GM12891 (cell line): ENCODE measurements at regions not wholly inside any gene's neighbourhood (a gene's known extent, or its start where the extent isn't known, plus 50 kb on each side); places are given as distances from the start of the nearest gene placed in this dataset.

Experiments
- DNase-seq: peaks from one replicate; pipeline ENCODE4 v3.0.0; 2011; ENCODE audit warnings: low spot score; ENCODE audit not compliant: insufficient read length
- FAIRE-seq: peaks from 2 replicates; lab custom pipeline; 2011; peaks lifted over from hg19 to GRCh38; lab: Jason Lieb, UNC
- PAX5 ChIP-seq: IDR thresholded peaks from 2 replicates; pipeline ENCODE4 v1.6.1; 2011; ENCODE audit warnings: low read length, moderate library complexity, mild to moderate bottlenecking; ENCODE audit not compliant: insufficient read depth, severe bottlenecking
- POLR2A ChIP-seq: IDR thresholded peaks from 2 replicates; pipeline ENCODE4 v1.6.1; 2011; ENCODE audit warnings: low read depth, low read length, control low read depth
- POLR2AphosphoS5 ChIP-seq: IDR thresholded peaks from 2 replicates; pipeline ENCODE4 v1.6.1; 2011; ENCODE audit warnings: low read depth, low read length, control low read depth
- POU2F2 ChIP-seq: IDR thresholded peaks from 2 replicates; pipeline ENCODE4 v1.6.1; 2011; ENCODE audit warnings: low read depth, mild to moderate bottlenecking, control low read depth, low read length, moderate library complexity
- SPI1 ChIP-seq: IDR thresholded peaks from 2 replicates; pipeline ENCODE4 v1.6.1; 2011; ENCODE audit warnings: low read depth, low read length, control low read depth
- TAF1 ChIP-seq: IDR thresholded peaks from 2 replicates; pipeline ENCODE4 v1.6.1; 2011; ENCODE audit warnings: low read depth, low read length, control low read depth

DNA sequence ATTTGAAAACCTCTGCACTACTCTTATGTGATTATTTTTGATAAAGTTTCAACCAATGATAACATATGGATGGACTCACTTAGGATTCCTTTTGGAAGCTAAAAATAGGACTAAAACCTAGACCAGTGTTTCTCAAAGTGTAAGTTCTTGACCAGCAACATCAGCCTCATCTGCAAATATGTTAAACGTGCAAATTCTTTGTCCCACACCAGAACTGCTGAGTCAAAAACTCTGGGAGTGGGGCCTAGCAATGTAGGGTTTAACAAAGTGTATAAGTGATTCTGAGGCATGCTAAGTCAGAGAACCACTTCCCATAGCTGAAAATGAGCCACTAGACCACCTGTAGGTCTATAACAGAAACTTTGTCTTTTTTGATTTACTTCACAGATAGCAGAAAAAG is 1247.2 kb upstream of the PIK3C3 start:
- FAIRE-seq (no peak), DNase-seq (no peak)
- no peak for TF ChIP-seq POLR2A

DNA sequence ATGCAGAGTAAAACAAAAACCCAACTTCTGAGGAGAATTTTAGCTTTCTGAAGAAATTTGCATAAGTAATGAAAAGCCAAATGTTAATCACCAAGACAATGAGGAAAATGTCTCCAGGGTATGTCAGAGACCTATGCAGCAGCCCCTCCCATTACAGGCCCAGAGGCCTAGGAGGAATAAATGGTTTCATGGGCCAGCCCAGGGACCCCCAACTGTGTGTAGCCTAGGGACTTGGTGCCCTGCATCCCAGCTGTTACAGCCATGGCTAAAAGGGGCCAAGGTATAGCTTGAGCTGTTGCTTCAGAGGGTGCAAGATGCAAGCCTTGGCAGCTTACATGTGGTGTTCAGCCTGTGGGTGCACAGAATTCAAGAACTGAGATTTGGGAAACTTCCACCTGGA is 1256.9 kb upstream of the PIK3C3 start:
- no peak for FAIRE-seq
- no peak for DNase-seq
- TF ChIP-seq PAX5: no peak
- TF ChIP-seq POU2F2: no peak
- no peak for TF ChIP-seq SPI1
- no peak for TF ChIP-seq POLR2A
- TF ChIP-seq TAF1: no peak

DNA sequence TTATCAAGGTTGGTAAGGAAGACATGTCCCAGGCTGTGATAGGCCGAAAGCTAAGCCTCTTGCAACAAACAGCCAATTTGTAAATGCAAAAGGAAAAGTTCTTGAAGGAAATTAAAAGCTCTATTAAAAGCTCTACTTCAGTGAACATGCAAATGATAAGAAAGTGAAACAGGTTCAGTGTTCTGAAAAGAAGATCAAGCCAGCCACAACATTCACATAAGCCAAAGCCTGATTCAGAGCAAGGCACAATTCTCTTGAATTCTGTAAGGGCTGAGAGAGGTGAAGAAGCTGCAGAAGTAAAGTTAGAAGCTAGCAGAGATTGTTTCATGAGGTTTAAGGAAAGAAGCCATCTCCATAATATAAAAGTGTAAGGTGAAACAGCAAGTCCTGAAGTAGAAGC is 1259.5 kb upstream of the PIK3C3 start:
- TF ChIP-seq POU2F2 (no peak), POLR2AphosphoS5 (no peak), PAX5 (no peak), TAF1 (no peak), POLR2A (no peak), SPI1 (no peak)
- DNase-seq (no peak), FAIRE-seq (no peak)

DNA sequence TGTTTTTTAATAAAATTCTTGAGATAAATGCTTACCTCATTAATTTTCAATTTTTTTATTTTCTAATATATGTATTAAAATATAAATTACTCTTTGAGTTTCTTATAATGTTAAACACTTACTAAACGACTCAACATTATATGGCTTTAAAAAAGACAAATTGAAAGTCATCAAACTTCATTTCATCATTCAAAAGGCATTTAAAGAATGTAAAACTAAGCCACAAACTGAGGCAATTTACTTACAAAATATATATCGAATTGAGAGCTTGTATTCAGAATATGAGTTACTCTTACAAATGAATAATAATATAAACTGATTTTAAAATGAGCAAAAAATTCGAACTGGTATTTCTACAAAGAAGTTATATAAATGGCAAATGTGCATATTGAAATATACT is 1262.2 kb upstream of the PIK3C3 start:
- TF ChIP-seq POU2F2 (no peak), TAF1 (no peak), PAX5 (no peak), POLR2A (no peak), SPI1 (no peak), POLR2AphosphoS5 (no peak)
- DNase-seq: no peak
- no peak for FAIRE-seq

DNA sequence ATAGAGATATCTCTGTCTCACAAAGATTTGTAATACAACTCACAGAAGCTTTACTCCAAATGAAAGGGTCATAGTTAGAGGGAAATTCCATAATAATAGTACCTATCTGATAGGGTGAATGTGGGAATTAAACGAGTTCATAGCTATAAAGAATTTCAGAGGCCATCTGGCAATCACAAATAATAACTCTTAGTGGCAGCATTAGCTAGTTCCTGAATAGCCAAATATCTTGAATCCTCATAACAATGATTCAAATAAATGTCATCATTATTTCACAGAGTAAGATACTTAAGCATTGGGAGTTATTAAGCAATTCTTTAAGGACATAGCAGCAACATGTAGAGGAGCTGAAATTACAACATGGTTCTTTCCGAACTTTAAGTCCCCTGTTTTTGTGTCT is 1265.0 kb upstream of the PIK3C3 start:
- DNase-seq: no peak
- no peak for FAIRE-seq
- no peak for TF ChIP-seq POLR2A
- TF ChIP-seq SPI1: no peak

DNA sequence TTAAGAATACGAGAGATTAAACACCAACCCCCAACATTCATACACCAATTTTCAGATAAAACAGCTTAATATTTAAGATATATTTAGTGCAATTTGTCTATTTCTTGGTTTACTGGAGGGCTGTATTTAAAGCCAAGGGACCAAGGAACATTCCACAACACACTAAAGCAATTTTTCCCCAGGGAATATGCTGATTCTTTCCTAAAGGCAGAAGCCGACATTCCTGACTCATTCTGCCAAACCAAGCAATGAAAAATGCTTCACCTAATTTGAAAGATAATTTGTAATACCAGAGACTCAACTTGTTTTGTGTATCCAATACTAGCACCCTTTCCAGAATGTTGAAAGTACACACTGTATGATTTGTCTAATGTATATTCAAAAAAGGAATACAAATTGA is 1267.6 kb upstream of the PIK3C3 start:
- FAIRE-seq (no peak), DNase-seq (no peak)
- no peak for TF ChIP-seq PAX5
- TF ChIP-seq SPI1: no peak
- no peak for TF ChIP-seq TAF1
- no peak for TF ChIP-seq POLR2AphosphoS5
- TF ChIP-seq POLR2A: no peak
- no peak for TF ChIP-seq POU2F2

DNA sequence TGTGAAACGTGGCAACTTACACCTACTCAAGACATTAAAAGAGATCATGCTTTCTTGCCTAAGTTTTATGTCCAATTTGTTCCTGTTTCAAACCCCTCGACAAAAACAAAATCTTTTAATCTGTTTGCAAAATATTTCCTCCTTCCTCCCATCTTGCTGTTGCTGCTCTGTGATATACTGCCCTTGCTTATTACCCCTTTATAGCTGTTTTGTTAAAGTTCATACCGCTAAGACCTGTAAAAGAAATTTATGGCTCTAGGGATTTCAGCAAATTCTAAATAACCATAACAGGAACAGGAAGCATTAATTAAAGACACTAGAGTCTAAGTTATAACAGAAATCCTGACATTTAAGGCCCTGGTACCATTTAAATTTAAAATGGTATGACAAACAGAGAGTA is 1268.2 kb upstream of the PIK3C3 start:
- TF ChIP-seq POU2F2 (no peak), POLR2A (no peak)
- no peak for FAIRE-seq
- DNase-seq: no peak

DNA sequence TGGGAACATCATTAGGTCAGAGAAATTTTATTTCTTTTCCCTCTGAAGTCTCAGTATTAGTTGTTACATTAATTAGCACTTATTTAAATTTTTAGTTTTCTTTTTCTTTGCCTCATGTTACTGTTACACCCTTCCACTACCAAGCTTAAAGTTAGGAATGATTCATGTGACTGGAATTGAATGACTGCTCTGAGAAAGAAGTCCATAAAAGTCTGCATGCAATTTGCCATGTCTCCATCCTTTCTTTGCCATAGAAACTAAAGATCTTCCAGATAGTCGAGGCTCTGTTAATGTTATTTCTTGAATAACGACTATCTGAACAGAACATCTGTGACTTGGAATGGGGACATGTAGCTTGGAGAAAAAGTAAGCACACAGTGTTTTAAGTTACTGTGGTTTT is 1269.8 kb upstream of the PIK3C3 start:
- DNase-seq: no peak
- TF ChIP-seq PAX5 (no peak), TAF1 (no peak), POU2F2 (no peak), POLR2AphosphoS5 (no peak), SPI1 (no peak), POLR2A (no peak)
- no peak for FAIRE-seq

DNA sequence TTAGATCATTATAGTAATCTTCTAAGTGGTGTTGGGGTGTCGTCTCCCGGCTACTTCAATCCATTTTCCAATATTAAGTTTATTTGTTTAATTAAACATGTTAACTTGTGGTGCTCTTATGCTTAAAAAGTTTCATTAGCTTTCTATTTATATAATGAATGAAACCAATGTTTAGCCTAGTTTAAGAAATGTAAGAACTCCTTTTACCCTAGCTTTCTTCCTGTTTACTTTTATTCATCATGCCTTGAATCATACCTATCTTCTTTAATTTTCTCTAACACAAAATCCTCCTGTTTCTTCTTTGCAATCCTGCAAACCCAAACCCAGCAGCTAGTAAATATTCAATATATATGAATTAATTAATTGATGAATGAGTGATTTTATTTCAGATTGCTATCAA is 1276.7 kb upstream of the PIK3C3 start:
- FAIRE-seq: no peak

DNA sequence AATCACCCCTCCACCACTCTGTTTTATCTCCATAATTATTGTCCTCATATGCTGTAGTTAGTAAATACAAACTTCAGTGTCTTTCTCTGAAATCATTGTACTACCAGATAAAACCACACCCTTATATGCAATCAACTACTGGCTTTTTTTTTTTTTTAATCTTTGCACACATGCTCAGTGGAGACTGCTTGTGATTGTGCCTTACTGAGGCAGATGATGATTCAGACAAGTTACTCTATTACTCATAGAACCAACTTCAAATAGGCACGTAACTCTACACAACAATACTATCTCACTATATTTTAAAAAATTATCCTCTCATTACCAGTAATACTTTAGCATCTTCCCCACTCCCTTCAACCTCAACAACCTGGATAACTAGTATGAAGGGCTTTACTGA is 1278.4 kb upstream of the PIK3C3 start:
- DNase-seq: no peak
- FAIRE-seq: no peak
- no peak for TF ChIP-seq SPI1
- no peak for TF ChIP-seq TAF1
- no peak for TF ChIP-seq POLR2AphosphoS5

More for the DNA sequence above, 1276.7 kb upstream of the PIK3C3 start:
- TF ChIP-seq POU2F2: no peak
- no peak for TF ChIP-seq POLR2A
- TF ChIP-seq POLR2AphosphoS5: no peak
- no peak for TF ChIP-seq TAF1
- TF ChIP-seq PAX5: no peak
- no peak for TF ChIP-seq SPI1
- DNase-seq: no peak

DNA sequence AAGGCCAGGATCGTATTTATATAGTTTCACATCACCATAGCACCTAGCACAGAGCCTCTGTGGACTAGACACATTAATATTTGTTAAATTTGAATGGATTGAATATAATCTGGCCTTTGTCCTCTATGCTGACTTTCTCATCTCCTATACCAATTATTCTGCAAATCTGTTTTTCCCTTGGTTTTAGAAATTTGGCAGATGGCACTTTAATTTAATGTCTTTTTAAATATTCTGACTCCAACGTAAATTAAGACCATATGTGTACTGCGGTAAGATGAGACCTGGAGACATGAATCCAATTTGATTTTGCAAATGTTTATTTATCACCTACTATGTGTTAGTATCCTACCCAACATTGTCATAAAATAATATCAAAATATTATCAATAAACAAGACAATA is 1281.9 kb upstream of the PIK3C3 start:
- FAIRE-seq (no peak), DNase-seq (no peak)
- no peak for TF ChIP-seq PAX5
- TF ChIP-seq POLR2A: no peak
- no peak for TF ChIP-seq SPI1
- no peak for TF ChIP-seq POU2F2
- no peak for TF ChIP-seq POLR2AphosphoS5
- no peak for TF ChIP-seq TAF1

DNA sequence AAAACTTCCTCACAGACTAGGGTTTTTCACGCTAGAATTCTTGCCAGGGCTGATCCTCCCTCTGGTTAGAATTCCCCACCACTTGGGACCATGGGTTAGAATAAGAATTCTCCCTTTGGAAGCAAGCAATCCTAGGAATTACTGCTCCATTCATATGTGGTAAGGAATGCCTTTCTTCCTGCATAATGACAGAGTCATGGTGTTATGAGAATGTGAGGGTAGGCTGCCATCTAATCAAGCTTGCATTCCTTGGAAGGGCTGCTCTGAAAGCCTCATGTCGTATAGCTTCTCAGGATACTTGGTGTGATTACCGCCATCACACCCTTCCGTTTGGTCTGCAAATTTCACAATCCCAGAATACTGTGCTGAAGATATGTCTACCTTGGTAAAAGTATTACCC is 1282.4 kb upstream of the PIK3C3 start:
- TF ChIP-seq POLR2A: no peak
- TF ChIP-seq SPI1: no peak
- TF ChIP-seq POLR2AphosphoS5: no peak
- TF ChIP-seq TAF1: no peak
- no peak for TF ChIP-seq PAX5
- no peak for TF ChIP-seq POU2F2
- FAIRE-seq (no peak), DNase-seq (no peak)
